B cell (primary cell): ENCODE measurements at regions not wholly inside any gene's neighbourhood (a gene's known extent, or its start where the extent isn't known, plus 50 kb on each side); places are given as distances from the start of the nearest gene placed in this dataset.

Experiments
- CTCF ChIP-seq: fragments of 200-600 bp; IDR thresholded peaks from one replicate; pipeline ENCODE4 v1.8.0; 2022; ENCODE audit warnings: antibody characterized with exemption, mild to moderate bottlenecking
- EZH2 ChIP-seq: IDR thresholded peaks from 2 replicates; pipeline ENCODE4 v1.6.1; 2012; ENCODE audit warnings: borderline replicate concordance, low read depth, mild to moderate bottlenecking, moderate library complexity, low read length; ENCODE audit not compliant: insufficient read depth, poor library complexity, severe bottlenecking

- TF ChIP-seq CTCF (no peak), EZH2 (no peak)
Measured at GRCh38 chr6:15747354-15747883, 84.6 kb upstream of the DTNBP1 start.
